Pulmonary artery endothelial cell (primary cell): ENCODE measurements at regions not wholly inside any gene's neighbourhood (a gene's known extent, or its start where the extent isn't known, plus 50 kb on each side); places are given as distances from the start of the nearest gene placed in this dataset.

ENCODE experiments used
- DNase-seq: peaks from one replicate; pipeline ENCODE4 v3.0.0-alpha.2; 2011; ENCODE audit warnings: low read depth, low spot score

DNA sequence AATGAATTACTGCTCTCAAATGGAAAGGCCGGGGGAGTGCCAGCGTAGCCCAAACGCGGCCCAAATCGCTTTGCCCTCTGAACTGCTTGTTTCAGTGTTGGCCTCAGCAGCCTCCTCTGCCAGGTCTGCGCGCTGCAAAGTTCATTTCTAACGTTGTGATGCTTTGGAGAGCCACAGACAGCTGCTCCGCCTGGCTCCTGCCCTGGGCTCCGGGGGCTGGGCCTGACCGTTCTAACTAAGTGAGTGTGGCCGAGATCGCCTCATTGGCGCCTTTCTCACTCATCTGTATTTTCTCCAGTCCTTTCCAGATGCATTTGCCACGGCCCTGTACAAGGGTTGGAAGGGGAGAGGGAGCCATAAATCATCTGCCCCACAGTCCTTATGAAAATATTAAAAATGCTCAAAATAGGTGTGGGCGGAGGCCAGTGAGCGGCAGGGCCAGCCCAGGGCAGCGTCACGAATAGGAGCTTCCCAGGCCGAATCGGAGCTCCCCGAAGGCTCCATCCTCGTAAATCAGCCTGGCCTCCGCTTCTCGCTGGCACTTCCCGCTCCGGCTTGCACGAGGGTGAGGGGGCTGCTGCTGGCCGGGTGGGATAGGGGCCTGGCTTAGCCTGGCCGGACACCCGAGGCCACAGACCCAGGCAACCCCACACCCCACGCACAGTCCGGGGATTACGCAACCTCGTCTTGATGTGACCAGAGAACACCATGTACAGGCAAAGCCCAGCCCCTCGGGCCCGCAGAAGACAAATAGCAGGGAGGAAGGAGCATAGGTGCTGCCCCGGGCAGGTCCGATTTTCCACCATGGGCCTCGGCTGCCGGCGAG is 196.6 kb upstream of the DIO3 start:
- no peak for DNase-seq

DNA sequence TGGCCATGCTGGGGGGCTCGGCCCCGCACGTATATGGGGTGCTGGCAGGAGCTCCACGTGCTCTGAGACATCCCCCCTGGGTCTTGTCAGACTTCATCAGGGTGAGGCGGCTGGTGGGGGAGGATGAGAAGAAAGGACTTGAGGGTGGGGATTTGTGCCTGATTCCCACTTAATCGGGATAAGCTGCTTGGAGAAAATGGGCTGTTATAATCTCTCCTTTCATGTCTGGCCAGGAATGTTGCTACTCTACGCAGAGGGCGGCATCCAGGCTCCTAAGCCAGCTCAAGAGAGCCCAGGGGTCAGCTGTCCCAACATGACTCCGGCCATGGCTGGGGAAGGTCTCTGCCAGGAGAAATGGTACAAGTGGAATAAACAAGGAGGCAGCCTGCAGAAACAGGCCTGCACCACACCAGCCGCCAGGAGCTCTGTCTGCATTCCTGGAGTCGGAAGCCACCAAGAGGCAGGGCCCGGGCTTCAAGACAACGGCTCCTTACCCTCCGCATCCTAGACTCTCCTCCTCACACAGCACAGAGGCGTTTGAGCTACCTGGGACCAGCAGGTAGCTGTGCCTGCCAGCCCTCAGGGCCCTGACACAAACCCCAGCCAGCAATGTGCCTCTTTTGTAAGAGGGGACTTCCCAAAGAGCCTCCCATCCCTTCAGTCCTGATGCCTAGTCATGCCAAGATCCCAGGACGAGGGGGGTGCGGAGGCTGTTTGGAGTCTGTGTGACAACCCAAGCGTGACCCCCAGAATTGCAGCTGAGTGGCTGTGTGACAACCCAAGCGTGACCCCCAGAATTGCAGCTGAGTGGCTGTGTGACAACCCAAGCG is 195.8 kb upstream of the DIO3 start:
- DNase-seq, result no peak

DNA sequence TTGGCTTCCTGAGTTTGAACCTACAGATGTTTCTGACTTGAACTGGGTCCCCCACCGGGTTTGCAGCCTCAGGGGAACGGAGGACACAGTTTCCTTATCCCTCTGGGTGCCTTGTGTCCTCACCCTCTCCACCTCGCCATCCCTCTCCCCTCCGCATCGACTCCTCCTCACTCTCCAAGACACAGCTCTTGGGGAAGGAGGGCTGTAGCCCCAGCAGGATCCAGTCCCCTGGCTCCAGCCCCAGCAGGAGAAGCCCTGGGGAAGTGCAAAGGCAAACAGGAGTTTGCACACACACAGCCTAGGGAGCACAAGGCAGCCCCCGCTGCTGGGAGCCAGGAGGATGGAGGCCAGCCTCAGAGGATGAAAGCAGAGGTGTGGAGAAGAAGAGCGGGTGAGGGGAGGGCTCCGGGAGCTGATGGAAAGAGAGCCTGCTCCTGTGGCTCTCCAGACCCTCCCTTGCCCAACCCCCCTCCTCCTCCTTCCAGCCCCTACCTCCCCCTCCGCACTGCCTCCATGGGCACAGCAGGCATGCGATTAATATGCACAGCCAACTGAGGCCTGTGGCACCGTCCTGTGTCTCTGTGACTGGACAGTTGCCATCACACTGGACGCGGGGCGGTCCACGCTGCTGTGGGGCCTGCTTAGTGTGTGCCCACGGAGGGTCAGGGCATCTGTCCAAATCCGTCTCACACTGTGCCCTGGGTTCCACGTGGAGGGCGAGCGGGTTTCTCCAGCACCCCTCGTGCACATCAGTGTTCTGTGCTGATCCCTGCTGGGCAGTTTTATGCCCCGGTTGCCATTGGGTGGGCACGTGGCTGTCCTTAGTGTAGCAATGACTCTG is 193.7 kb upstream of the DIO3 start:
- DNase-seq, result no peak

DNA sequence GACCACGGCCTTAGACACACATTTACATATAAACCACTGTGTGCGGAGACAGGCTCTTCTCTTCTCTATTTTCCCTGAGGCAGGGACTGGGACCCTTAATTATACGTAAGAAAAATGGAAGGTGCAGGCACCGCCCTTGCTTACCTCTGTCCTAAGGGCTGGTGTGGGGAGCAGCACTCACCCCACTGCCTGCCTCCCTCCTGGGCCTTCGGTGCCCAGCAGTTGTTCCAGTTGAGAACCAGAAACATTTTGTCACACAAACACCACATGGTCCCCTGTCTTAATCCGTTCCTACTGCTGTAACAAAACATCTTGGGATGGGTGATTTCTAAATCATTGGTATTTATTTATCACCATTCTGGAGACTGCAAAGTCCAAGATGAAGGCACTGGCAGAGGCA is 192.7 kb upstream of the DIO3 start:
- DNase-seq, result no peak

DNA sequence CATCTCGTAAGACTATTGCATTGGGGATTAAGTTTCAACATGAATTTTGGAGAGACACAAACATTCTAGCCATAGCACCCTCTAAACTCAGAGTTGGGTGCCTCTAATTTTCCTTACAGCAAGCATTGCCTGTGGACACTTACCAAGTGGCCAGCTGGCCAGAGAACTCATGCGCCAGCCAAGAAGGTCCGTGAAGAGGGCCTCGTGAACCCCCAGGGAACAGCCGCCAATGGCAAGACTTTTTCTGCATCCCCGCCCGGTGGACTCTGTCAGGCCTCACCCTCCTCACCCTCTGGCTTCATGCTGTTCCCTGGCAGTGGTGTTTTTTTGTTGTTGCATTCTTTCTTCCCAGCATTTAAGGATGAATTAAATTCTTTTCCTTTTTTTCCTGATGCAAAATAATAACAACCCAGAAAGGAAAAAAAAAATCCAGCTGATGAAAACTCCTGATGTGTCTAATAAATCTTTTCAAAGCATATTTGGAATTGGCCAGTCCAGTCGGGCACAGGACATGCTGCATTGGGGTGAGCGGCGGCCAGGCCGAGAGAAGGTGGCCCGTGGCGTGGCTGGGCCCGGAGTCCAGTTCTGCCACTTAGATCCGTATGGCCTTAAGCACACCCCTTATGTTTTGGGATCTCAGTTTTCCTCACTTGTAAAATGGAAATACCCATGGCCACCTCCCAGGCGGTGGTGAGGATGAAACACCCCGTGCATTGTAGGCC is 191.9 kb upstream of the DIO3 start:
- DNase-seq, result no peak

DNA sequence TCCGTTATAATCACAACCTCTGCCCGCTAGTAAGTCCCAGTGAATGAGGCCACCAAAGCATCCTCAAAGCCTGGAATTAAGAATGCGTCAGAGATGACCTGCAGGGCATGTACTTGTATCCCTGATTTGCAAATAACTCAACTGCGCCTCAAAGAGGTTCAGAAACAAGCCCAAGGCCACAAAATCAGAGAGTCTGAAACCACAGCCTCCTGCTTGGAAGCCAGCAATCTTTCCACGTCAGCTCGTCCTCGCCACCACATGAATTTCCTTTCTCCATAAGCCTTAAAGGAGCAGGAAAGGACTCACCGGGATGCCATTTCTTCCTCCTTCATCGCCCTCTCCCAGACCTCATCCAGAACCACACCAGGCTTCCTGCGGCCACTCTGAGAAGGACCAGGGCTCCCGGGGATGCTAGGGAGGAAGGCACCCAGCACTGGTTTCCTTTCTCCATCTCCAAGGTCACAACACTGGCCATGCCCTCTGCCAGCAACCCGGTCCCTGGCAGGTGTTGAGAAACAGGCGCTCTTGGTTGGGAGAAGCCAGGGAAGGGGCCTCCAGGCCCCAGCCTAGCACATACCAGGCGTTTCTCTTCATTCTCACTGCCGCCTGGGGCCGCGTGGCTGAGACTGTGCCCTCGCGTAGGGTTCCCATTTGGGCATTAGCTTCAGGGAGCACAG is 191.2 kb upstream of the DIO3 start:
- DNase-seq, result no peak

DNA sequence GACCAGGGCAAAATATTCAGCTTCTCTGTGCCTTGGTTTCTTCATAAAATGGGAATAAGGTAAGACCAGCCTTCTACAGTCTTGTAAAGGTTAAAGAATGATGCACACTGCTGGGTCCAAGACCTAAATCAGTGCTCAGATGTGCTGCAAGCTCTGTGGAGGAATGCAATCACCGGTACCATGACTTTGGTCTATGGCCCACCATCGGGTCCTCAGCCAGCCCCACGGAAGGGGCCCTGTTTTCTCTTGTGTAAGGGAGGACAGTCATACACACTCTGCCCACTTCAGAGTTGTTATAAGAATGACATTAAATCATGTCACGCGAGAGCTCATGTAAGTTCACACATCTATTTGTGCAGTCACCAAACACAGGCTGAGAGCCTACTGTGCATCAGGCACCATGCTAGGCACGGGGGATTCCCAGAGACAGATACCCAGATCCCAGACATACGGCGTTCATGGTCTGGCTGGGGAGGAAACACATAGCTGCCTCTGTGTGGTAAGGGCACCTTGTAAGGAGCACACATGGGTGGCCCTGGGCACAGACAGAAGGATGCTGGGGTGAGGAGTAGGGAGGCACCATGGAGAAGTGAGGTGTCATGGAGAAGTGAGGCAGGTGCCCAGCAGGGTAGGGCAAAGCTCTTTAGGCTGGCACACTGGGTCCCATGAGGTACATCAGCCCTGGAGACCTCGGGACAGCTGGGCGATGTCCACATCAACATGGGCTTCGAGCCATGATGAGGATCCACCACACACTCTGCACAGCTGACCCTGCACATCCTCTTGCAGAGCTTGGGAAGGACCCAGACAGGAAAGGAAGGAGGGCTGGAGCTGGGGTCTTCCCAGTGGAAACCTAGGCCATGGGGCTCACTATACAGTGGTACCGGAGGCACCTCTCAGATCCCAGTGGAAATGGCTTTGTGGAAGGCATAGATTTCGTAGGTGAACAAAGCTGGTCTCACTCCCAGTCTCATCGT is 190.4 kb upstream of the DIO3 start:
- no peak for DNase-seq

DNA sequence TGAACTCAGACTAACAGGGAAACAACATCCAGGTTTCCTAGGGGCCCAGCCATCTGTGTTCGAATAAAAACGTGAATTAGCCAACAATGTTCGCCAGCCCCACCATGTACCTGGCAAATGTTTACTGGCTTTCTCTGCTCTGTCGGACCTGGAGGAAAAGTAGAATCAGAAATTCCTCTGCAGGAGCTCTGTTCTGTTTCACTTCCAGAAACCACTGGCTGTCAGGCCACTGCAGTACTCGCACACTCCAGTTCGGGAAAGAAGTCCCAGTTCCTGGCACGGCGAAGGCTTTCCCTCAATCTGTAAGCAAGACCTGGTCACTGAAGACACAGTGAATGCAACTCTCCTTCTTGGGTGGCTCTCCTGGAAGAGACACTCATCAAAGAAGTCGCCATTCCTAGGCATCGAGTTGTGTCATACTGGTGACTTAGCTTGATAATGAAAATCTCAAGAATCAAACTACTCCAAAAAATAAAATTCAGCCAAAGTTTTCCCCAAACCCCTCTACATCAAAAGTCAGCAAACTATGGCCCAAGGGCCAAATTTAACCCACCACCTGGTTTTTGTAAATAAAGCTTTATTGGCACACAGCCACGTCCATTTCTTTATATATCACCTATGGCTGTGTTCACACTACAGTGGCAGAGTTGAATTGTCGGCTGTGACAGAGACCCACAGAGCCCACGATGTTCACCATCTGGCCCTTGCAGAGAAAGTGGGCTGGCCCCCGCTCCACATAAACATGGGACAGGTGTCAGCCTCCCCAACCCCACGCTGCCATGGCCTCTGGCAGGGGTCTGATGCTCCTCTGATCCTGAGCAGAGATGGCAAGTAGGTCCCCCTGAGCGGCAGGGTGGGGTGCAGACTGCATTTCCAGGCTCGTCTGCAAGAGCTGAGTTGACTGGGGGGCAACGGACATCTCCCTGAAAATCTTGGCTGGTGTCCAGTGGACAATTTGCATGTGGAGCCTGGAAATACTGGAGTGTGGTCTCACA is 189.2 kb upstream of the DIO3 start:
- DNase-seq, result no peak

DNA sequence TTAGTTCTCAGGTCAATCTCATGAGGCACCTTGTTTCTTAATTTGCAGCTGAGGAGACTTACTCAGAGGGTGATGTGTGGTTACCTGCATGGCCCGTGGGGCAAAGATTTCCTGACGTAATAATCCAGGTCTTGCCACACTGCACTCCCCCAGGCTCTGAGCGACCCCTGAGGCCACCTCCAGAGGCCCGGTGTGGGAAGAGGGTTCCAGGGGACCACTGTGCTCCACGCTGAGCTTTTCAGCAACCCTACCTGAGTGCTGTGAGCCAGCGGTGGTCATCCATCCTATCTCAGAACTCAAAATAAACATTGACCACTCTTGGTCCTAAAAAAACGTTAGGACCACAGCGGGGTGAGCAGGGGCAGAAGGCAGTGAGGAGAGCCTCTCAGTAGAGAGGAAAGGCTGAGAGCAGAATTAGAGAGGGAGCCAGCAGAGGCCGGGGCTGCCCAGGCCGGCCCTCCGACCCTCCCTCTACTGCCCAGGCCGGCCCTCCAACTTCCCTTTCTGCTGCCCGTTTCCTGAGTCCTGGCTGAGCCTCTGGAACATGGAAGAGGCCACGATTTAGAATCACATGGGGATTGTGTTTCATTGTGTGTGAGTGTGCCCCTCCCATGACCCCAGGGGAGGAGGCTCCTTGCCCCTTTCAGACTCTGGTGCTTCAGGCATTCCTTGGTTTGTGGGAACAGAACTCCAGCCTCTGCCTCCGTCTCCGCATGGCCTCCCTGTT is 188.2 kb upstream of the DIO3 start:
- DNase-seq, result no peak

DNA sequence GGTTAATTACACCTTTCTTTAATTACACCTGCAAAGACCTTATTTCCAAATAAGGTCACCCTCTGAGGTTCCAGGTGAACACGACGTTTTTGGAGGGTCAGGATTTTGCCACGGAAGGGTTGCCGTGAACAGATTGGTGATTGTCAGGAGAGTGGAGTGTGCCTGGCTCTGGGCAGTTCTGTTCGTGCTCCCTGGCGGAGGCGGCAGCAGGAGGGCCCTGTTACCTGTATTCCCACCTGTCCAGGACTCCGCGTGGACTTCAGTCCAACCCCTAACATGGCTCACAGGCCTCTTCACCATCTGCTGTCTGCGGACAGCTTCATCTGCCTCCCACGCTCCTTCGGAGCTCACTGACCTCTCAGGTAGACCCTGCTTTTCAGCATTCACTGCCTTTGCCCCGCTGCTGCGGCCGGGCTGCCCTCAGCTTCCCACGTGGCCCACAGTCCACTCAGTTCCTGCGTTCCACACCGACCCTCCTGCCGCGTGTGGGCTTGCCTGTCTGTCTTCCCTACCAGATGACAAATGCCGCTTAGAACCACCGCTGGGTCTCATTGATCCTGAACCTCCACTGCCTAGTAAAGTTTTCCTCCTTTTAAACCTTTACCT is 187.5 kb upstream of the DIO3 start:
- no peak for DNase-seq

DNA sequence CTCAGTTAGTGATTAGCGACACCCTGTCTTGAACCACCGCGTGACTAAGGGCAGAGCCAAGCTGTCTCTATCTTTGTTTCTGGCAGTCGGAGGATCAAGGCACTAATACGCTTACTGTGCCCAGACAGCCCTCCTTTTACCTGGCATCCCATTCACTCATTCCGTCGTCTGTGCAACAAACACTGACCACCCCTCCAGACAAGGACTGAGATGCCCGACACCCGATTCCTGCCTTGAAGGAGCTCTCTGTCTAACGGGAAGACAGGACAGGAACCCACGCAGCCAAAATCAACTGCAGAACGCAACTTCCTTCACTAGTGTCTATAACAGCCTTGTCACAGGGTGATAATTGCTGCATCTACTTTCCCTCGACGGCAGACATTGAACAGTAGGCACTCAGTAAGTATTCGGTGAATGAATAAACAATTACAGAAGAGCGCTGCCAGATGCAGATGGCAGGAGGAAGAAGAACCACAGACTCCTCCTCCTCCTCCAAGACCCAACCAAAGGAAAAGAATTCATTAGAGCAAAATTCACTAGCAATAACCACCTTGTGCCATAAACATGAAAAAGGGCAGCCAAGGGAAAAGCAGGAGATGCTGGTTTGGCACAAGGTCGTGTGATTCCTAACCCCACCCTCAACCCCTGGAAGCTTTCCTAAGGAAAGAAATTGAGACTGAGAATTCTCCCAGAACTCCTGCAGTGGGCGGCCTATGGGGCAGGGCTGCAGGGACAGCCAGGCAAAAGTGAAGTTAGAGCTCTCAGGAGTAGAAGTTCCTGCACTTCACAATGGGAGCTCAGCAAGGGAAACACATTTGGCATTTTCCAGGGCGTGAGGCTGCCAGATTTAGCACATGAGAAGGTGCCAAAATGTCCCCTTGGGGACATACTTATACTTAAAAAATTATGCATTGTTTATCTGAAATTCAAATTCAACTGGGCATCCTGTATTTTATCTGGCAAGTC is 186.6 kb upstream of the DIO3 start:
- DNase-seq, result no peak

DNA sequence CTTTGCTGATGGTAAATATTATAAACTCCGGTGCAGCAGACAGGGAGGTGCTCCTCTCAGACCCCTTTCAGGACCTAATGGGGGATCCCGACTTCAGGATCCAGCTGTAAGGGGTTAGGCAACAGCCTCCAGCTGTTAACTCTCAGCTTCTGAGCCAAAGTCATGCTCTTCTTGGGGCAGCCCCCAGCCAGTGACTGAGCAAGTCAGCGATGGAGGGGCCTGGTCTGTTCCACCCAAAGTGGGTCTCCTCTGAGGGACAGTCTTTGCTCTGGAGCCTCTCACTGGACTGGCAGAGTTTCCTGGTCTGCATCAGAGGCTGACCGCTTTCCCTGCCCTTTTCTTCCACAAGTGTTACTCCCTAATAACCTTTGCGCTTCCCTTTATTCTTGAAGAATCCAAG is 184.2 kb upstream of the DIO3 start:
- DNase-seq, result no peak

DNA sequence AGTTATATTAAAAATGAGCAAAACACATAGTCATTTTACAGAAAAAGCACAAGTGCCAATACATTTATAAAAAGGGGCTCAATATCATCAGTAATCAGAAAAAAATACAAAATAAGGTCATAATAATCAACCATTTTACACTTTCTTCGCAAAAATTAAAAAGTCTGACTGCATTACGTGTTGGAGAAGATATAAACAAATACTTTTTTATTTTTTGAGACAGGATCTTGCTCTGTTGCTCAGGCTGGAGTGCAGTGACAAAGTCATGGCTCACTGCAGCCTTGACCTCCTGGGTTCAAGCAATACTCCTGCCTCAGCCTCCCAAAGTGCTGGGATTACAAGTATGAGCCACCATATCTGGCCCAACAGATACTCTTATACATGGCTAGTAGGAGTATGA is 181.5 kb upstream of the DIO3 start:
- DNase-seq, result no peak

DNA sequence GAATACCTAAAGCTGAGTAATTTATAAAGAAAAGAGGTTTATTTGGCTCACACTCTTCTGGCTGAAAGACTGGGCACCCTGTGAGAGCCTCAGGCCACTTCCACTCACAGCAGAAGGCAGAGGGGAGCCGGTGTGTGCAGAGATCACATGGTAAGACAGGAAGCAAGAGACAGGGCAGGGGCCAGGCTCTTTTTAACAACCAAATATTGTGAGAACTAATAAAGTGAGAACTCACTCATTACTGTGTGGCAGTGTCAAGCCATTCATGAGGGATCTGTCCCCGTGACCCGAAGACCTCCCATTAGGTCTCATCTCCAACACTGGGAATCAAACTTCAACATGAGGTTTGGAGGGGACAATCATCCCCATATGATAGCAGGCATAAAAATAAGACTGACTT is 180.8 kb upstream of the DIO3 start:
- no peak for DNase-seq

DNA sequence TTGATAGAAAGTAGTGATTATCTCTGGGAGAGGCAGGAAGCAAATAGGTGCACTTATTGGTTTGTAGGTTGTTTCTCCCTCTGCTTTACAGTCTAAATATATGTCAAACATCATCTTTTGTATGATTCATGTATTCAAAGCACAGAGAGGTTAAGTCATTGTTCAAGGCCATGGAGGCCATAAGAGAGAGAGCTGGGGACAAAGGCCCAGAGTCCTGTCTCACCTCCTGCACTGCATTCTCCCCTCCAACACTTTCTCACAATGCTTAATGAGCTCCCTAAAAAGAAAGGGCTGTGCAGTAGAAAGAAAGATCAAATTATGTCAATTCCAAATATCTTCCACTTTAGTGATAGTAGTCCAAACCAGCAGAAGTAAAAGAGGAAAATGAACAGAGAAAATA is 180.4 kb upstream of the DIO3 start:
- DNase-seq, result no peak

DNA sequence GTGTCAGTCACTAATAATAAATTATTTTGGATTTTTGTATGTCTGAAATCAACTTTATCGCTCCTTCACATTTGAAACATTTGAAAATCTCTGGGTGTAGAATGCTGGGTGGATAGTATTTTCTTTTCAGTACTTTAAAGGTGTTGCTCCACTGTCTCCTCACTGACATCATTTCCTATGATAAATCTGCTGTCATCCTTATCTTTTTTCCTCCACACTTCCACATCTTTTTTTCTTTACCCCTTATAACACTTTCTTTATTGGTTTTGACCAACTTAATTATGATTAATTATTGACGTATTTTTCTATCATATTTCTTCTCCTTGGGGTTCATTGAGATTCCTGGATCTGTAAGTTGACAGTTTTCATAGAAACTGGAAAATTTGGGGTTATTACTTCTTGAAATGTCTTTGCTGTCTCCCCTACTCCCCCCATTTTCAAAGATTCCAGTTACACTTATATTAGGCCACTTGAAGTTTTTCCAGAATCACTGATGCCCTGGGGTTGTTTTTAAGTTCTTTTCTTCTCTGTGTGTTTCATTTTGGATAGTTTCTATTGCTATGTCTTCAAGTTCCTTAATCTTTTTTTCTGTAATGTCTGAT is 177.5 kb upstream of the DIO3 start:
- no peak for DNase-seq
